GM19351 (cell line): ENCODE measurements at regions not wholly inside any gene's neighbourhood (a gene's known extent, or its start where the extent isn't known, plus 50 kb on each side); places are given as distances from the start of the nearest gene placed in this dataset.
"Not testable (repeated sequence)": the region's sequence is repeated elsewhere in the genome, so short reads cannot be mapped to it uniquely, and the experiment has no call there.

ENCODE experiments used
- ATAC-seq: cut with Tn5 transposase; IDR thresholded peaks from one replicate; pipeline ENCODE4 v1.9.1; 2021; ENCODE audit warnings: mild to moderate bottlenecking, moderate library complexity; ENCODE audit not compliant: unreplicated experiment

- peak; percentile 98 for ATAC-seq
Measured at GRCh38 chr6:140271759-140272377, 897.4 kb upstream of the CITED2 start.

GRCh38 chr6:140269591-140270165, 895.2 kb upstream of the CITED2 start:
- no peak for ATAC-seq

GRCh38 chr6:140264431-140264830, 890.0 kb upstream of the CITED2 start:
- ATAC-seq: no peak

- not testable (repeated sequence) for ATAC-seq
Measured at GRCh38 chr6:140258302-140258701, 883.9 kb upstream of the CITED2 start.

- ATAC-seq: no peak
Measured at GRCh38 chr6:140256248-140256647, 881.8 kb upstream of the CITED2 start.

GRCh38 chr6:140253096-140253495, 878.6 kb upstream of the CITED2 start:
- no peak for ATAC-seq

- no peak for ATAC-seq
Measured at GRCh38 chr6:140252099-140252498, 877.7 kb upstream of the CITED2 start.

- ATAC-seq: no peak
Measured at GRCh38 chr6:140245296-140246040, 871.0 kb upstream of the CITED2 start.

- ATAC-seq: no peak
Measured at GRCh38 chr6:140237251-140237650, 862.8 kb upstream of the CITED2 start.

- ATAC-seq: no peak
Measured at GRCh38 chr6:140236732-140237131, 862.3 kb upstream of the CITED2 start.

GRCh38 chr6:140230282-140230681, 855.8 kb upstream of the CITED2 start:
- no peak for ATAC-seq

GRCh38 chr6:140228491-140228890, 854.0 kb upstream of the CITED2 start:
- ATAC-seq: no peak

GRCh38 chr6:140226637-140227036, 852.2 kb upstream of the CITED2 start:
- no peak for ATAC-seq

- no peak for ATAC-seq
Measured at GRCh38 chr6:140225701-140226436, 851.4 kb upstream of the CITED2 start.

- no peak for ATAC-seq
Measured at GRCh38 chr6:140217283-140217682, 842.8 kb upstream of the CITED2 start.

GRCh38 chr6:140209775-140210174, 835.3 kb upstream of the CITED2 start:
- no peak for ATAC-seq

GRCh38 chr6:140208286-140208685, 833.8 kb upstream of the CITED2 start:
- ATAC-seq: no peak

GRCh38 chr6:140205795-140206593, 831.5 kb upstream of the CITED2 start:
- no peak for ATAC-seq

GRCh38 chr6:140204154-140204553, 829.7 kb upstream of the CITED2 start:
- no peak for ATAC-seq

- ATAC-seq: no peak
Measured at GRCh38 chr6:140203661-140204147, 829.3 kb upstream of the CITED2 start.
